ENCODE measurements at regions not wholly inside any gene's neighbourhood (a gene's known extent, or its start where the extent isn't known, plus 50 kb on each side); places are given as distances from the start of the nearest gene placed in this dataset.
A peak's percentile ranks its signal among the peaks of the same experiment; 100 is the strongest.

GRCh38 chr10:91088300-91089140, 131.9 kb upstream of the PCGF5 start:
- intact Hi-C loops (cut with micrococcal nuclease) = loop anchor here (1.0 to 2.0 kb wide), 3 partner anchors 74 to 178 kb away; no protein-coding TSS in a partner anchor
- no peaks in the 10 kb centered on the region for H4K20me1 ChIP-seq (ENCODE audit: control insufficient read depth, insufficient read depth, low read length, poor library complexity, severe bottlenecking)
- no peaks in the 10 kb centered on the region for H3K36me3 ChIP-seq (replicated peaks in 1 of 2; ENCODE audit: control extremely low read depth in 1 of 2, control insufficient read depth in 1 of 2, extremely low read depth in 1 of 2, insufficient read depth in 2 of 2, low read length in 1 of 2)
- peak overlapping the region; percentile 2 for H2AFZ ChIP-seq (ENCODE audit: insufficient read depth, low read depth, low read length, poor library complexity, severe bottlenecking)
- no peak overlapping the region for H3K4me3 ChIP-seq (ENCODE audit: control extremely low read depth in 1 of 5, extremely low read depth in 1 of 5, insufficient read depth in 1 of 5, low read depth in 2 of 5, low read length in 4 of 5)
- TF ChIP-seq EZH2 (IDR thresholded peaks at IDR 0.05; ENCODE audit: borderline replicate concordance, insufficient read depth, low read depth, low read length, poor library complexity, severe bottlenecking) = no peak
- peak; percentile 48 for TF ChIP-seq CTCF (IDR thresholded peaks at IDR 0.05)
- peaks cover 1 to 11% (median 7%) of the 10 kb centered on the region in 3 donors for H3K9me3 ChIP-seq (ENCODE audit: control extremely low read depth in 1 of 3, control insufficient read depth in 2 of 3, insufficient read depth in 1 of 3, low read length in 2 of 3)
- no peak overlapping the region for H3K27ac Mint-ChIP-seq
- peaks cover 3% of the 10 kb centered on the region for H3K4me1 Mint-ChIP-seq
- no peak overlapping the region for H3K4me2 ChIP-seq (replicated peaks; ENCODE audit: low read depth, low read length, poor library complexity, severe bottlenecking)
- no peak overlapping the region for H3K4me3 Mint-ChIP-seq
- DNase-seq = peak; percentile 57
- ChIA-PET POLR2A (interaction anchor here (0.7 to 1.3 kb wide), 3 partner anchors 54 to 162 kb away, joined by 4 to 8 read pairs (median 4); no protein-coding TSS in a partner anchor), CTCF (interaction anchor here (0.7 to 7.7 kb wide), 50 partner anchors 9 to 544 kb away, joined by 3 to 328 read pairs (median 4); partner anchors contain the start of genes PCGF5 and PPP1R3C)
- no peaks in the 10 kb centered on the region for H3K79me2 ChIP-seq (ENCODE audit: control insufficient read depth, insufficient read depth, low read length)
- no peaks in the 10 kb centered on the region for H3K4me1 ChIP-seq (ENCODE audit: control insufficient read depth in 2 of 2, insufficient read depth in 2 of 2, low read length in 2 of 2)
- H3K9ac ChIP-seq (ENCODE audit: low read length) = no peak overlapping the region
- H3K27me3 Mint-ChIP-seq = no peaks in the 10 kb centered on the region
- no peaks in the 10 kb centered on the region for H3K27me3 ChIP-seq (replicated peaks in 1 of 4; ENCODE audit: control extremely low read depth in 1 of 4, control insufficient read depth in 3 of 4, insufficient read depth in 4 of 4, low read length in 3 of 4)
- WGBS (ENCODE audit: insufficient coverage) = 69% methylated on average over 2 of the region's 7 CpGs
- no peaks in the 10 kb centered on the region for H3K9me3 Mint-ChIP-seq (ENCODE audit: insufficient read depth)
- no peak overlapping the region for H3K27ac ChIP-seq (ENCODE audit: low read length in 2 of 2)
- ATAC-seq (ENCODE audit: low read depth) = peak; percentile 79

Measured in B cell (primary cell).